ENCODE measurements at regions not wholly inside any gene's neighbourhood (a gene's known extent, or its start where the extent isn't known, plus 50 kb on each side); places are given as distances from the start of the nearest gene placed in this dataset.

- no peak overlapping the region for H3K9ac ChIP-seq (ENCODE audit: low read depth, low read length)
- BruUV-seq (replicated peaks), result no TSS peak
- ATAC-seq (ENCODE audit: low read depth) (no peak), DNase-seq (no peak)
- H3K9me1 ChIP-seq (ENCODE audit: insufficient read depth, low read length), result no peaks in the 10 kb centered on the region
- CTCF ChIA-PET, result no interaction called here
- H3K4me2 ChIP-seq (ENCODE audit: low read depth, low read length), result no peak overlapping the region
- no peak overlapping the region for H4K5ac ChIP-seq (ENCODE audit: low read depth, low read length)
- no peak overlapping the region for H2BK5ac ChIP-seq (ENCODE audit: low read depth, low read length, poor library complexity, severe bottlenecking)
- no peak overlapping the region for H3K4ac ChIP-seq (ENCODE audit: low read depth, low read length)
- TF ChIP-seq CHD1 (IDR thresholded peaks at IDR 0.05; ENCODE audit: low read depth, low read length) (no peak), MXI1 (IDR thresholded peaks at IDR 0.05; ENCODE audit: borderline replicate concordance, low read depth, low read length) (no peak), FOS (IDR thresholded peaks at IDR 0.05; ENCODE audit: low read depth, low read length) (no peak), RFX5 (IDR thresholded peaks at IDR 0.05; ENCODE audit: low read depth, low read length) (no peak), RCOR1 (IDR thresholded peaks at IDR 0.05; ENCODE audit: insufficient replicate concordance, low read length) (no peak), MAZ (IDR thresholded peaks at IDR 0.05; ENCODE audit: borderline replicate concordance, low read depth, low read length) (no peak), USF2 (IDR thresholded peaks at IDR 0.05; ENCODE audit: low read depth, low read length) (no peak), CTCF (conservative IDR thresholded peaks at IDR 0.05; ENCODE audit: low read depth, low read length) (no peak), RAD21 (IDR thresholded peaks at IDR 0.05; ENCODE audit: low read length) (no peak), CEBPB (IDR thresholded peaks at IDR 0.05; ENCODE audit: low read depth, low read length) (no peak), MAFK (IDR thresholded peaks at IDR 0.05; ENCODE audit: low read depth, low read length) (no peak), NFE2L2 (IDR thresholded peaks at IDR 0.05; ENCODE audit: low read depth, low read length) (no peak), BHLHE40 (IDR thresholded peaks at IDR 0.05; ENCODE audit: low read depth, low read length) (no peak), SMC3 (IDR thresholded peaks at IDR 0.05; ENCODE audit: low read depth, low read length) (no peak), POLR2A (IDR thresholded peaks at IDR 0.05; ENCODE audit: low read depth, low read length) (no peak), ELK1 (IDR thresholded peaks at IDR 0.05; ENCODE audit: borderline replicate concordance, low read depth, low read length) (no peak)
- H4K91ac ChIP-seq (ENCODE audit: insufficient read depth, low read depth, low read length), result no peak overlapping the region
- H4K20me1 ChIP-seq (ENCODE audit: insufficient read depth, low read length), result no peaks in the 10 kb centered on the region
- H3K9me3 ChIP-seq (ENCODE audit: control insufficient read depth, insufficient read depth, low read length), result no peaks in the 10 kb centered on the region
- no peak overlapping the region for H2AK5ac ChIP-seq (ENCODE audit: low read depth, low read length)
- no peak overlapping the region for H2BK15ac ChIP-seq (ENCODE audit: low read depth, low read length)
- POLR2A ChIA-PET (ENCODE audit: unreplicated experiment), result no interaction called here
- H3K18ac ChIP-seq (ENCODE audit: low read depth, low read length), result no peak overlapping the region
- no peaks in the 10 kb centered on the region for H3K27me3 ChIP-seq (ENCODE audit: control insufficient read depth, insufficient read depth, low read length)
- no peaks in the 10 kb centered on the region for H3K36me3 ChIP-seq (ENCODE audit: control insufficient read depth, insufficient read depth, low read length)
- dilution Hi-C loops (cut with HindIII; ENCODE audit: low sequenced_read_pairs, unreplicated experiment) (no loop called here), in situ Hi-C loops (cut with MboI; ENCODE audit: low sequenced_read_pairs) (no loop called here), intact Hi-C loops (cut with micrococcal nuclease) (no loop called here)
- no peak overlapping the region for H3K4me3 ChIP-seq (ENCODE audit: insufficient read depth, low read depth, low read length)
- no peak overlapping the region for H3K23ac ChIP-seq (ENCODE audit: low read depth, low read length)
- H2AK9ac ChIP-seq (replicated peaks; ENCODE audit: low read depth, low read length, poor library complexity), result no peak overlapping the region
- H3K4me1 ChIP-seq (ENCODE audit: control insufficient read depth, insufficient read depth, low read length), result no peaks in the 10 kb centered on the region
- H3K14ac ChIP-seq (replicated peaks; ENCODE audit: low read depth, low read length), result no peak overlapping the region
- H3K56ac ChIP-seq (ENCODE audit: extremely low read depth, insufficient read depth, low read length), result no peak overlapping the region
- H3K27ac ChIP-seq (ENCODE audit: insufficient read depth, low read length), result no peak overlapping the region
- no peak overlapping the region for H4K8ac ChIP-seq (ENCODE audit: low read depth in 2 of 2, low read length in 2 of 2)
- no peak overlapping the region for H2AFZ ChIP-seq (replicated peaks; ENCODE audit: low read length, poor library complexity)
- H2BK20ac ChIP-seq (ENCODE audit: low read depth, low read length), result no peak overlapping the region
- no peak overlapping the region for H2BK120ac ChIP-seq (ENCODE audit: low read depth, low read length)
- H3K79me1 ChIP-seq (ENCODE audit: low read depth in 1 of 2, low read length in 2 of 2), result no peaks in the 10 kb centered on the region
Observed at GRCh38 chr15:61742591-61742990, 317.7 kb downstream of the VPS13C start.
